ENCODE measurements at regions not wholly inside any gene's neighbourhood (a gene's known extent, or its start where the extent isn't known, plus 50 kb on each side); places are given as distances from the start of the nearest gene placed in this dataset.
"Not testable (repeated sequence)": the region's sequence is repeated elsewhere in the genome, so short reads cannot be mapped to it uniquely, and the experiment has no call there.

- no peaks in the 10 kb centered on the region for H3K9me3 Mint-ChIP-seq (ENCODE audit: low read depth, unreplicated experiment)
- no peak for TF ChIP-seq CTCF (IDR thresholded peaks at IDR 0.05; ENCODE audit: unreplicated experiment)
- no peaks in the 10 kb centered on the region for H3K36me3 Mint-ChIP-seq (ENCODE audit: insufficient read depth, unreplicated experiment)
- H3K27ac Mint-ChIP-seq (ENCODE audit: unreplicated experiment): no peak overlapping the region
- intact Hi-C loops (cut with micrococcal nuclease; ENCODE audit: unreplicated experiment): no loop called here
- no peak overlapping the region for H3K4me3 Mint-ChIP-seq (ENCODE audit: low read depth, unreplicated experiment)
- CTCF ChIA-PET: no interaction called here
- no peaks in the 10 kb centered on the region for H3K27me3 Mint-ChIP-seq (ENCODE audit: unreplicated experiment)
- BruUV-seq (replicated peaks): no TSS peak
- DNase-seq: no peak
- no peaks in the 10 kb centered on the region for H3K4me1 Mint-ChIP-seq (ENCODE audit: low read depth, unreplicated experiment)
Observed at GRCh38 chr15:53128652-53129051, 338.5 kb upstream of the ONECUT1 start.

GRCh38 chr15:53126144-53126543 lies 336.0 kb upstream of the ONECUT1 start:
- no TSS peak for BruUV-seq (replicated peaks)
- CTCF ChIA-PET: no interaction called here
- H3K9me3 Mint-ChIP-seq (ENCODE audit: low read depth, unreplicated experiment): no peaks in the 10 kb centered on the region

GRCh38 chr15:53122818-53123217 lies 332.7 kb upstream of the ONECUT1 start:
- CTCF ChIA-PET: interaction anchor here (0.6 kb wide), 1 partner anchor 153 kb away, joined by 3 read pairs; no protein-coding TSS in a partner anchor
- Mint-ChIP-seq H3K4me1 (ENCODE audit: low read depth, unreplicated experiment) (no peaks in the 10 kb centered on the region), H3K9me3 (ENCODE audit: low read depth, unreplicated experiment) (no peaks in the 10 kb centered on the region), H3K36me3 (ENCODE audit: insufficient read depth, unreplicated experiment) (no peaks in the 10 kb centered on the region), H3K27ac (ENCODE audit: unreplicated experiment) (no peak overlapping the region), H3K27me3 (ENCODE audit: unreplicated experiment) (no peaks in the 10 kb centered on the region), H3K4me3 (ENCODE audit: low read depth, unreplicated experiment) (no peak overlapping the region)
- no TSS peak for BruUV-seq (replicated peaks)
- TF ChIP-seq CTCF (IDR thresholded peaks at IDR 0.05; ENCODE audit: unreplicated experiment): no peak
- intact Hi-C loops (cut with micrococcal nuclease; ENCODE audit: unreplicated experiment): no loop called here
- DNase-seq: no peak

More at GRCh38 chr15:53126144-53126543, 336.0 kb upstream of the ONECUT1 start:
- no peak for DNase-seq
- Mint-ChIP-seq H3K36me3 (ENCODE audit: insufficient read depth, unreplicated experiment) (no peaks in the 10 kb centered on the region), H3K27ac (ENCODE audit: unreplicated experiment) (no peak overlapping the region), H3K27me3 (ENCODE audit: unreplicated experiment) (no peaks in the 10 kb centered on the region), H3K4me3 (ENCODE audit: low read depth, unreplicated experiment) (no peak overlapping the region), H3K4me1 (ENCODE audit: low read depth, unreplicated experiment) (no peaks in the 10 kb centered on the region)
- TF ChIP-seq CTCF (IDR thresholded peaks at IDR 0.05; ENCODE audit: unreplicated experiment): no peak
- intact Hi-C loops (cut with micrococcal nuclease; ENCODE audit: unreplicated experiment): no loop called here

GRCh38 chr15:53116915-53117314 lies 326.8 kb upstream of the ONECUT1 start:
- DNase-seq; H3K27ac Mint-ChIP-seq (ENCODE audit: unreplicated experiment); H3K27me3 Mint-ChIP-seq (ENCODE audit: unreplicated experiment); BruUV-seq (replicated peaks); H3K36me3 Mint-ChIP-seq (ENCODE audit: insufficient read depth, unreplicated experiment); H3K4me3 Mint-ChIP-seq (ENCODE audit: low read depth, unreplicated experiment); intact Hi-C loops (cut with micrococcal nuclease; ENCODE audit: unreplicated experiment); CTCF ChIA-PET; H3K9me3 Mint-ChIP-seq (ENCODE audit: low read depth, unreplicated experiment): not testable (repeated sequence)
- H3K4me1 Mint-ChIP-seq (ENCODE audit: low read depth, unreplicated experiment): peaks cover 14% of the 10 kb centered on the region

GRCh38 chr15:53116169-53116568 lies 326.0 kb upstream of the ONECUT1 start:
- H3K36me3 Mint-ChIP-seq (ENCODE audit: insufficient read depth, unreplicated experiment): no peaks in the 10 kb centered on the region
- no TSS peak for BruUV-seq (replicated peaks)

More at GRCh38 chr15:53116169-53116568, 326.0 kb upstream of the ONECUT1 start:
- no peak overlapping the region for H3K4me3 Mint-ChIP-seq (ENCODE audit: low read depth, unreplicated experiment)
- no peak for DNase-seq
- peaks cover 20% of the 10 kb centered on the region for H3K4me1 Mint-ChIP-seq (ENCODE audit: low read depth, unreplicated experiment)
- CTCF ChIA-PET: no interaction called here
- no peak for TF ChIP-seq CTCF (IDR thresholded peaks at IDR 0.05; ENCODE audit: unreplicated experiment)
- intact Hi-C loops (cut with micrococcal nuclease; ENCODE audit: unreplicated experiment): no loop called here
- H3K27me3 Mint-ChIP-seq (ENCODE audit: unreplicated experiment): no peaks in the 10 kb centered on the region
- H3K9me3 Mint-ChIP-seq (ENCODE audit: low read depth, unreplicated experiment): peaks cover 7% of the 10 kb centered on the region
- no peak overlapping the region for H3K27ac Mint-ChIP-seq (ENCODE audit: unreplicated experiment)
